NOMO-1 (cell line): ENCODE measurements at regions not wholly inside any gene's neighbourhood (a gene's known extent, or its start where the extent isn't known, plus 50 kb on each side); places are given as distances from the start of the nearest gene placed in this dataset.

Source experiments
- DNase-seq, 2 experiments: peaks; one replicate each; lab custom pipeline; 2025; ENCODE audit not compliant: unreplicated experiment in 2 of 2; lab: John Stamatoyannopoulos, UW

DNA sequence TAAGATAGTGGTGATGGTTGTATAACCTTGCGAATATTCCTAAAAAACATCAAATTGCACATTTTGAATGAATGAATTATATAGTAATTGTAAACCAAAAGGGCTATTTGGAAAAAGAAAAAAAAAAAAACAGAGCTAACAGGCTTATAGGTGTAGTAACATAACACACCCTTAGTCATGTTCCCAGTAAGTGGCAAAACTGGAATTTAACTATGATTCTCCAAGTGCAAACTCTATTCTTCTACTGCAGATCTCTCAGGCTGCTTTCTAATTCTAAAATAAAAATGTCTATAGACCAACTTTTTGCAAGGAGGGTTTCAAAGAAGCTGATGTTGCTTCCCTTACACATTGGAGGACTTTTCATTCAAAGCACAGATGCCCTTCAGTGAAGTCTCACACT, 293.2 kb upstream of the MON1B start:
- DNase-seq = no peak

DNA sequence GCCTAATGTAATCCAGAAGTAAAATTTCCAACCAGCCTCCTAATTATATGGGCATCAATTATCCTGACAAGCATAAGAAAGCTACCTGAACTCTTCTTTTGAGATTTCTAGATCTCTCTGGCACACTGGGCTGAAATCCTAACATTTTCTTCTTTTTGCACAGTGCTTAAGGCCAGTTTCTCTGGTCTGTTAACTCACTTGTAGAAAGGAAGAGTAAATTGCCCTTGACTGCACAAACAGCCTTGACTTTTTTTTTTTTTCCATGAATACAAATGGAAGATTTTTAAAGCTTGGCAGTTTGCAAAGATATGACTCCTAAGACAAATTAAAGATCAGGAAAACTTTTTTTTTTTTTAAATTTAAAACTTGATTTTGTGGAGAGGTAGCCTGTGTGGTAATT, 291.2 kb upstream of the MON1B start:
- no peak for DNase-seq

DNA sequence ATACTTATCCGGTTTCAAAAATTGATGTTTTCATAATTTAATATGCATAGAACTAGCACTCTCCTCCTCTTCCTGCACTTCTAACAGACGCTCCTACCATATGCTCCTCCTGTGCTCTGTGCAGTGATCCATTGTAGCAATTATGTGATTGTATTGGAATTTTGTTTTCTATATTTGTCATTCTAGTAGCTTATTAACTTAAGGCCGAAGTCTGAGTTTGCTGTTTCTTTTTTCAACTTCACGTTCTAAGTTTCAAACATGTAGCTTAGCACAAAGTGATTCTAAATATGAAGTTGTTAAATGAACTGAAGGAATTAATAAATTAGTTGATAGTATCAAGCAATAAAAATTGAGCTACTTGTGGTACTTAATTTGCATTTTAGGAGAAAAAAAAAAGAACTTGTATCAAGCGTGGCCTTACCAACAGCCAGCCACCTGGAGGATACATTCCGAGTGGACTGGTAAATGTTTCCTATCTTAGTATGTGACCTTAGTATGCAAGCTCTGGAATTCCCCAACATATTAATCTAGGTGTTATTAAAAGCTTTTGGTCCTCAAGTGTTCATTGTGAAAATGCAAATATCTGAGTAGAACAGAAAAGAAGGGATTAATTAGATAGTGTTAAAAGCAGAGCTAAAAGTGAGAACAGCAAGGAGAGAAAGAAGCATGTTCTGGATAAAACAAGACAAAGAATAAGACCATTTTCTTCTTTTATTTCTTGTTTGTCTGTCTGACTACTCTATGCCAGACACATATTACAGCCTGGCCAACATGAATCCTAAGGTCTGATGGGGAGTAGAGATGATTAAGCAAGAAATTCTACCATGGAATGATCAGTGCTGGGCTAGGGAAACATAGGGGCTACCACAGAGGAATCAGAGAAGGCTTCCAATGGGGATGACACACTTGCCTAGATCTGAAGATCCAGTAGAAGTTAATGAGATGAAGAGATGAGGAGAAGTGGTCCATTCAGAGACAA, 290.4 kb upstream of the MON1B start:
- no peak for DNase-seq

DNA sequence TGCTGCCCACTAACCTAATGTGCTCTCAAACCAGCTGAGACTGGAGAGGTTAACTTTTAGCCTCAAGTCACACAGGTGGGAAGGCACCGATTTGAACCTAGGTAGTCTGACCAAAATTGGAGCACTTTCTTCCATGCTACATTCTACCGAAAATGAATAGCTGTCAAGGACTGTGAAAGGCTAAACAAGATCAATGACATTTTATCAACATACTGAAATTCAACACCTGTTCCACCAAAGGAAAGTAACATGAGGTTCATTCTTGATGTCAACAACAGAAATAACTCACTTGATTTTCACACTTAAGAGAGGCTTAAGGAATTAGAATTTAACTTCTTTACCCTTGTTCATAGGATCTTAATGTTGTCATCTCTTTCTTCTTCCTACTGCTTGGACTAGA, 284.4 kb upstream of the MON1B start:
- no peak for DNase-seq

DNA sequence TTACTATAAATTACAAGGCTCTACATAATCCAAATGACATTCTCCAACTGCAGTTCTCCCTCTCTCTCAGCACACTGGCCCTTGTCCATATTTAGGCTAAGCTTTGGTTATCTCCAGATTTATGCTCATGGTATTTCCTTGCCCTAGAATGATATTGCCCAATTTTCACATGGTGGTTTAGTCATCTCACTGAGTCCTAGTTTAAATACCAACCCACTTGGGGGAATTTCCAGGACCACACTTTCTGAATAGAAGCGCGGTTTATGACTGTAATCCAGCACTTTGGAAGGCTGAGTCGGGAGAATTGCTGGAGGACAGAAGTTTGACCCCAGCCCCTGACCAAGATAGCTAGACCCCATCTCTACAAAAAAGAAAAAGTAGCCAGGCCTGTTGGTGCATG, 280.1 kb upstream of the MON1B start:
- DNase-seq = no peak

DNA sequence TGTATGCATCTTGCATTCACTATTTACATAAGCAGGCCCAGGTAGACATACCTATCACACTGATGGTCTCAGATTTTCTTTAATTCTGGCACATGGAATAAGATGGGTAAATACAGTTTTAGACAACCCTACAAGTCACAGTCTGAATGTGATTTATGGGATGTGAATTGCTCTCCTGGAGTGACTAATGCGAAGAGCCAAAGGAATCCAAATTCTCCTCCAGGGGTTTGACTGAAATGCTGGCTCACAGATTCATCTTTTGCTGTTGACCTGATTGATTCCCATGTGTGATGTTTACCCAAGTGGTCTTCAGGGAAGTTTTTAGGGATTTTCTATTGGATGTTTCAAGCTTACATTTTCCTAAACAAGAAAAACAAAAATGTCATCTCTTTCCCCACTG, 277.9 kb upstream of the MON1B start:
- DNase-seq = no peak

DNA sequence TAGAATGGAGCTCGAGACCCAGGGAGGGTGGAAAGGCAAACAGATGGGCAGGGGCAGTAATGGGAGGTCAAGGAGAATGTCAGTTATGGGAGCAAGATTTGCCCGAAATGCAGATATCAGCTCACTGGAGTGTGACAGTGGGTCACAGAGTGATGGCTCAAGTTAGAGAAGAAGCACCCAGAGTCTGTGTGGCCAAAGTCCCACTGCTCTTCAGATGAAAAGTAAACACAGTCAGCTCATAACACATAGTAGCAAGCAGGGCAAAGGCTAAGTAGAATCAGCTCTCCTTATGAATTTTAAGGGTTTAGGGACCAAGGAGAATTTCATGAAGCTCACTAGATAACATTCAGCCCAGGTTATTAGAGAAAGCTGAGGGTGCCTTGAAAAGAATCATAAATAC, 264.9 kb upstream of the MON1B start:
- DNase-seq = no peak

DNA sequence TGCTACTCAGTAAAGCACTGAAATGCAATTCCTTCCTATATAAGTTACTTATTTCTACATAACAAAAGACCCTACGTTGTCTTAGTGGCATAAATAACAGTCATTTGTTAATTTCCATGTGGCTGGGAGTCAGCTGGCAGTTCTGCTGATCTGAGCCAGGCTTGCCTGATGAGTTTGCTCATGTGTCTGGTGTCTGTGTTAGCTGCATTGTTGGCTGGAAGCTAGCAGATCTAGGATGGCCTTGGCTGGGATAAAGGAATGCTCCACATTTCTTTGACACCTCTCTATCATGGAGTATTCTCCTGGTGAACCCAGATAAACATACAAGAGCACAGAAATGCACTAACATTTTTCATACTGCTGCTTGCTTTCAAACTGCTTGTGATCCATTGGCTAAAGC, 264.4 kb upstream of the MON1B start:
- no peak for DNase-seq

DNA sequence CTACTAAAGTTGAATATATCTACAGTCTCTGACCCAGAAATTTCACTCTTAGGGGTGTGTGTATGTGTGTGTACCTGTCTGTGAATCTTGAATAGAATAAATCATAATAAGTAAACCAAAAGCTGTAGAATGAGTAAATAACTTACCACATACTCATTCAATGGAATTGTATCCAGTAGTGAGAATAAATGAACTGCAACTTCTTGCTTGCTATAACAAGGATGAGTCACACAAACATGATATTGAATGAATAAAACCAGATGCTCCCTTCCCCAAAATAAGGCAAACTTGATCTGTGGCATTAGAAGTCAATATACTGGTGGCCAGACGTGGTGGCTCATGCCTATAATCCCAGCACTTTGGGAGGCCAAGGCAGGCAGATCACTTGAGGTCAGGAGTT, 259.8 kb upstream of the MON1B start:
- DNase-seq = no peak

DNA sequence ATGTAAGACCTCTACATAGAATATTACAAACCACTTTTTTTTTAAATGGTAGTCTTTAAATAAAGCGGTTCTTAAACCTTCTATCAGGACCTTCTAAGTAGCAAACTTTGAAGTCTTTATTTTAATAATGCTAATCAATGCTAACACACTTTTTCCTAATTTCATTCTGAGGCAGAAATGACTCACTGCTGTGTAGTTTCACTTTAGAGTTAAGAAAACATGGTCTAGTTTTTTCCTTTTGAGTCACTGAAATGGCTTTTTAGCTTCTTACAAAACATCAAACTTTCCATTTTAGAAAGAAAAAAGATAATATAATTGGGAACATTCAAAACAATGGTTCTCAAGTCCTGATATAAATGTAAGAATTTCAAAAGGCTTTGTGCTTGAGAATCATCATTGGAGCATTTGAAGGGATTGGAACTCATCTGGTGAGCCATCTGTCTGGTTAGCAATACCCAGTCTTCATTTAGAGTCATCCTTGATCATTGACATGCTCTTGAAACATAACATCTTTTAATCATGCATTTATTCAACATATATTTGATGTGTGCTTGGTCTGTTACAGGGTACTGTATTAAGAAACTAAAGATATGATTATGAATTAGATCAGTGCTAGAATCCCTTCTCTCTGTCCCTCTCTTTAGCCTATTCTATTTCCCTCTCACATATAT, 258.3 kb upstream of the MON1B start:
- DNase-seq = no peak

DNA sequence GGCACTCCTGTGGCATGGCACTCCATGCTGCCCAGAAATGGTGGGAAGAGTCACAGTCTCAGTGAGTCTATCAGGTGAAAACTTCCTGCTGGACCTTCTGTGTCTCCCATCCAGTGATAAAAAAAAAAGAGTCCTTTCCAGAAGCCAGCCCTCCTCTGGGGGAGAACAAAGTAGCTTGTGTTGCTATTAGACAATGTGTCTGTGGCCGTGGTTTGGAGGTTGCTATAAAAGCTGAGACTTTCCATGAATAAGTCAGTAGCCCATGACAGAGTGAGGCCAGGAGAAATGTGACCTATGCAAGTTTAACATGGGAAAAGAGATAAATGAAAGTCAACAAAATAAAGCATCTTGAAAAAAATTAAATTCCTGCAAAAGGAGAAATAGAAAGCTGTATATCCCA, 250.7 kb upstream of the MON1B start:
- DNase-seq = no peak

DNA sequence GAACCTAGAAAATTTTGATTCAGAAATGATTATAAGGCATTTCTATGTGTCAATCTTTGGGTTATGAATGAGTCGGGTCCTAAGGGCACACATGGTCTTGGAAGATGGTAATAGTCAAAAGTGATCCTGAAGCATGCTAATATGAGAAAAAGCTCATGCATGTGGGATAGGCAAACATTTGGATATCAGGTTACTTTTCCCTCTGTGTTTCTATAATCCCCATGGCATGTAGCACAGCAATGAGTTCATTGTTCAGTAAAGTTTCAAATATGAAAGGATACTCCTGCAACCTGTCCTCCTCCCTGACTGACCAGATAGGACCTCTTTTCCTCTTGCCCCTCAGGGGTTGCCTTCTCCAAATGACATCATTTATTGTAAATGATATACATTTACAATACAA, 249.9 kb upstream of the MON1B start:
- no peak for DNase-seq

DNA sequence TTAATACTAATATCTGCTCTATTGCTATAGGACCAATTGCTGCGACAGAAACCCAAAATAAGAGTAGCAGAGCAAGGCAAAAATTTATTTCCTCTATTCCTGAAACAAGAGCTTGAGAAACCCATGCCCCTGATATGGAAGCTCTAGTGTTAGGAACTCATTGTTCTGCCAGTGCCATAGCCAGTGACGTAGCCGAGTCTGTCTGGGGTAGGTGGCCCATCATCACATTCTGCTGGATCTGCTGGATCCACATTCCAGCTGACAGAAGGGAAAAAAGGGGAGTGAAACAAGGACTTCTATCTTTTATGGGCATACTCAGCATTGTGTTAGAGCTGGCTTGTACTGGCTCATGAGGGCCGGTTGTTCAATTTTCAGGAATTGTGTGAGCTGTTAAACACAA, 248.9 kb upstream of the MON1B start:
- no peak for DNase-seq

DNA sequence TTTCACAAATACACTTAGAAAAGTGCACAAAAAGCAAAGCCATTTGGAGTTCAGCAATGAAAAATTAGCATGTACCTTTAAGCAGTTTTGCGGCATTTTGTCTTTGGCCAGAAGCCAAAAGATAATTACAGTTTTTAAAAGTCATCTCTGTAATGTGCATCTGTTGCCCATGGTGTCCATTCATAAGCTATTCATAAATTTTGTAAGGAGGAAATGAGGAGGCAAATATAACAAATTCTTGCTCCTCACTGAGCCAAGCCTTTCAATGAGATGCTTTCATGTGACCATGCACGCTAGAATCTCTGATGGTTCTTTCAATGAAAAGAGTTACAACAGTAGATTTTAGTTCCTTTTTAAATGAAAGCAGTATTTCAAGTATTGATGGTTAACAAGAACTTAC, 247.1 kb upstream of the MON1B start:
- DNase-seq = no peak

DNA sequence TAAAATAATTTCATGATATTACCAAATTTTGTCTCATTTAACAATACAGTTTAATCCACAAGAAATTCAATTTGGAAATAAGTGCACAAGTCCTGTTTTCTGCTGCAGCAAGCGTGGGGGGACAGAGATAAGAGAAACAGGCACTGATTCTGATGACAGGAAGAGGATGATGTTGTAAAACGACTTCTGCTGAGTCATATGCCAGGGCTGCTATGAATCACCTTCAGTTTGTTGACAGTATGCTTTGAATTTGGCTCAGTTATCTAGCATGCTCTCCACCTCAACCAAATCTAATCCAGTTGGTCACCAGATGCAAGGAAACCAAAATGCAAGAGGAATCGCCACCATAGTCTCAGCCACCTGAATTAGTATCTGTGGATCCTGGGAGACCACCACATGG, 244.1 kb upstream of the MON1B start:
- DNase-seq = peak in 1 of 2 experiments; percentile 22

DNA sequence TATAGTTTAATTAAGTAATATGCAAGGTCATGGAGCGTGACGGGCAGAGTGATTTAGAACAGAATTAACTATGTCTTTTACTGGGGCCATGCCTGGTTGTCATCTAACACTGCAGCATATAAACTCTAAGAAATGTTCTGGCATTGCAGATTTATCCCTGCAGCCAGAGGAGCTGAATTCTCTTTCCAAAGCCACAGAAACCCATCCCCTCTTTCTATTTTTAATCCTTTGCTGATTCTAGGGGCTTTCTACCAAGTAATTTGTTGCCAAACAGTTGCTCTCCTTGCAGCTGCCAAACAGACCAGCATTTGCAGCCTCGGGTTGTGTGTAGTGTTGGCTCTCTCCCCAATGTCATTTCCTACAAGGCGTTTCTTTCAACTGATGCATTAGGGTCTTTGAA, 243.2 kb upstream of the MON1B start:
- DNase-seq = no peak

DNA sequence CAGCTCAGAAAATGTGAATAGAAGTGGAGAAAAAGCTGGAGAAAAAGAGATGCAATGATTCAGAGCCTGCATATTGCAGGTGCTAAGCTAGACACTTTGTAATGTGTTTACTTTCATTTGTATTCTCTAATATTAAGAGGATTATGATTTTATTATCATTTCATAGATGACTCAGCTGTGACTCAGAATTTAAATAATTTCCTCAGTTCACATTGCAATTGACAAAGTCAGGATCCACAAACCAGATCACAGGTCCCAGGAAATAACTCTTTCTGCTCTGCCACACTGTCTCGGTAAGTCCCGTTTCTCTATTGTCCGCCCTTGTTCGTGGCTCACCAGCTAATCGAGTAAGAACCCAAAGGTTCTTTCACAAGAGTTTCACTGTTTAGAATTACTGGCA, 235.4 kb upstream of the MON1B start:
- DNase-seq = no peak

DNA sequence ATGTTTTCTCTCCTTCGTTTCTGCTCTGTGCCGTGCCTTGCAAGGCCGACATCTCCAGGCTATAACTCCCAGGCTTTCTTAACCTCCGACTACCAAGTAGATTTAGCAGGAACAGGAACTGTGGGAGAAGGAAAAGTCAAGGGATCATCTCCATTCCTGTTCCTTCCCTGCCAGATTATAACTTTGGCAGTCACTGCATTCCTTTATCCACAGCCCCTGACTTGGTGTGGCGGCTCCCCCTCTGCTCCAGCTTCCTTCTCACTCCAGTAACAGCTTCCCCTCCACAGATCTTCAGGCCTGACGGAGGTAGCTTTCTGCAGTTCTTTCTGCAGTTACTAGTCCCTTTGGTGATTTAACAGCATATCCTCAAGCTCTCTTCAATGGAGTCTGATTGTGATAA, 234.6 kb upstream of the MON1B start:
- DNase-seq = no peak

DNA sequence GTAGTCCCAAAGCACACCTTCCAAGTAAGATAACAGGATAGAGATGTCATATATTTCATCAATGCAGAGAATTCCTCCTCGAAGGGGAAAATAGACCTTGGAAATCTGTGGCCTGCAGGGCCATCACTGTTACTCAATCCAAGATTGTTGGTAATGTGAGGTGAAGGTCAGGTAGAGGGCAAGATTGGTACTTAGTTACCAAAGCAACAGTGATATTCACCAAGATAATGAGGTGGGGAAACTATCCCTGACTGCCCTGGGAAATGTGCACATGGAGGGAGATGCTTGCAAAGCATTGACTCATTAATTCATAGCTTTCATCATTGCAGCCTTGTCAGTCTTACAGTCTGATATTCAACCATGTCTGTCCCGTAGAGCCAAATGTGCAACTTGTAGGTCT, 234.1 kb upstream of the MON1B start:
- DNase-seq = no peak

DNA sequence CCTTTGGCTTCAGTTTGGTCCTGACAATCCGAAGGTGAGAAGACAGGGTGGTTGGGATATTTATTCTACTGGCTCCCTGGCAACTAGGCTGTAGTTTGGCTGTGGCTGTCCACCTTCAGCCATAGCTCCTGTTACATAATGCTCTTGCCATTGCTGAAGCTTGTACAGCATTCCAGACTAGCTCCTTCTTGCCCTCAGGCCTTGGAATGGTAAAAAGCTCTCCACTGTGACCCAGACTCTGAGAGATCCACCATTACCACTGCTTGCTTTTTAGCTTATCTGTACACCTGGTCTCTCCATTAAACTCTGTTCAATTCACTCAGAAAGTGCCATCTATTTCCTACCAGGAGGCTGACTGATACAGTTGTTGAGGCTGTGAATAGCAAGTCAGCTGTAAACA, 231.8 kb upstream of the MON1B start:
- DNase-seq = no peak

DNA sequence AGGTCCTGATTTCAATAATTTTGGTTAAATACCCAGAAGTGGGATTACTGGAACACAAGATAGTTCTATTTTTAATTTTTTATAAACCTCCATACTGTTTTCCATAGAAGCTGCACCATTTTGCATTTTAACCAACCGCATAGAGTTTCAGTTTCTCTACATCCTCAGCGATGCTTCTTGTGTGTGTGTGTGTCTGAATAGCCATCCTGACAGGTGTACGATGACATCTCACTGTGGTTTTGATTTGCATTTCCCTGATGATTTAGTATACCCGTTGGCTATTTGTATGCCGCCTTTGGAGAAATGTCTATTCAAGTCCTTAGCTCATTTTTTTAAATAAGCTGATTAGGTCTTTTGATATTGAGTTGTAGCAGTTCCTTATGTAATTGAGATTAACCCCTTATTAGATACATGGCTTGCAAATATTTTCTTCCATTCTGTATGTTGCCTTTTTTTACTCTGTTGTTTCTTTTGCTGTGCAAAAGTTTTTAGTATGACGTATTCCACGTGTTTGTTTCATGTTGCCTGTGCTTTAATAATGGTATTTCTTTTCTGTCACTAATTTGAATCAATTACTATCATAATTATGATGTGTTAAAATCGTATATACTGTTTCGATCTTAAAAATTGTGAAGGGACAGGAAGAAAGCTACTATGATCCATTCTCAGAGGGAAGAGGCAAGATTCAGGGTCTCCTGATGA, 227.2 kb upstream of the MON1B start:
- no peak for DNase-seq
